ENCODE measurements at regions not wholly inside any gene's neighbourhood (a gene's known extent, or its start where the extent isn't known, plus 50 kb on each side); places are given as distances from the start of the nearest gene placed in this dataset.

GRCh38 chr13:109336730-109337129, 449.7 kb downstream of the IRS2 start (continued):
- no peak for TF ChIP-seq PREB (CRISPR knock-in tag; IDR thresholded peaks at IDR 0.05; ENCODE audit: borderline replicate concordance)
- no peak for TF ChIP-seq TCF7 (CRISPR knock-in tag; IDR thresholded peaks at IDR 0.05; ENCODE audit: low read depth)
- no peak for TF ChIP-seq ZNF671 (CRISPR knock-in tag; IDR thresholded peaks at IDR 0.05)
- no peak for TF ChIP-seq MAX (CRISPR knock-in tag; IDR thresholded peaks at IDR 0.05)

GRCh38 chr13:109333893-109334651, 452.3 kb downstream of the IRS2 start:
- H3K27me3 Mint-ChIP-seq (ENCODE audit: low read depth) = no peaks in the 10 kb centered on the region
- no peak for TF ChIP-seq CREB1 (CRISPR knock-in tag; IDR thresholded peaks at IDR 0.05)
- no peak for TF ChIP-seq ETV6 (CRISPR knock-in tag; IDR thresholded peaks at IDR 0.05)
- no peak for TF ChIP-seq FOXP4 (CRISPR knock-in tag; IDR thresholded peaks at IDR 0.05)
- TF ChIP-seq CDX4 (CRISPR knock-in tag; IDR thresholded peaks at IDR 0.05; ENCODE audit: borderline replicate concordance) = no peak
- TF ChIP-seq IRF2 (CRISPR knock-in tag; IDR thresholded peaks at IDR 0.05; ENCODE audit: borderline replicate concordance, low read depth) = no peak
- TF ChIP-seq CBFB (CRISPR knock-in tag; IDR thresholded peaks at IDR 0.05; ENCODE audit: low read depth) = no peak
- TF ChIP-seq AFF4 (CRISPR knock-in tag; IDR thresholded peaks at IDR 0.05; ENCODE audit: borderline replicate concordance) = no peak
- no peak for TF ChIP-seq ELF4 (CRISPR knock-in tag; IDR thresholded peaks at IDR 0.05; ENCODE audit: low read depth)
- TF ChIP-seq NFYB (CRISPR knock-in tag; conservative IDR thresholded peaks at IDR 0.05; ENCODE audit: low read depth) = no peak
- no peak for TF ChIP-seq ZBTB21 (CRISPR knock-in tag; IDR thresholded peaks at IDR 0.05; ENCODE audit: borderline replicate concordance)
- TF ChIP-seq HMGXB4 (CRISPR knock-in tag; IDR thresholded peaks at IDR 0.05) = no peak
- TF ChIP-seq GABPB1 (CRISPR knock-in tag; IDR thresholded peaks at IDR 0.05) = no peak
- no peak overlapping the region for H3K27ac Mint-ChIP-seq
- H3K36me3 Mint-ChIP-seq = no peaks in the 10 kb centered on the region
- peaks cover 5% of the 10 kb centered on the region for H3K4me1 Mint-ChIP-seq
- DNase-seq (ENCODE audit: low spot score) = no peak
- ChIA-PET POLR2A (no interaction called here), CTCF (no interaction called here)
- H3K4me3 Mint-ChIP-seq = no peak overlapping the region
- no peak for ATAC-seq
- H3K9me3 Mint-ChIP-seq = no peaks in the 10 kb centered on the region
